ENCODE measurements at regions not wholly inside any gene's neighbourhood (a gene's known extent, or its start where the extent isn't known, plus 50 kb on each side); places are given as distances from the start of the nearest gene placed in this dataset.

- H3K4me3 Mint-ChIP-seq = no peak overlapping the region
- Histone ChIP-seq H3K4me3 (ENCODE audit: control extremely low read depth in 1 of 5, extremely low read depth in 1 of 5, insufficient read depth in 1 of 5, low read depth in 2 of 5, low read length in 4 of 5) (no peak overlapping the region), H3K27ac (ENCODE audit: low read length in 2 of 2) (no peak overlapping the region), H3K27me3 (replicated peaks in 1 of 4; ENCODE audit: control extremely low read depth in 1 of 4, control insufficient read depth in 3 of 4, insufficient read depth in 4 of 4, low read length in 3 of 4) (no peaks in the 10 kb centered on the region), H3K4me1 (ENCODE audit: control insufficient read depth in 2 of 2, insufficient read depth in 2 of 2, low read length in 2 of 2) (peaks cover 6 to 7% of the 10 kb centered on the region in 2 donors), H3K79me2 (ENCODE audit: control insufficient read depth, insufficient read depth, low read length) (no peaks in the 10 kb centered on the region), H3K36me3 (replicated peaks in 1 of 2; ENCODE audit: control extremely low read depth in 1 of 2, control insufficient read depth in 1 of 2, extremely low read depth in 1 of 2, insufficient read depth in 2 of 2, low read length in 1 of 2) (no peaks in the 10 kb centered on the region), H3K4me2 (replicated peaks; ENCODE audit: low read depth, low read length, poor library complexity, severe bottlenecking) (no peak overlapping the region), H4K20me1 (ENCODE audit: control insufficient read depth, insufficient read depth, low read length, poor library complexity, severe bottlenecking) (no peaks in the 10 kb centered on the region), H3K9me3 (ENCODE audit: control extremely low read depth in 1 of 3, control insufficient read depth in 2 of 3, insufficient read depth in 1 of 3, low read length in 2 of 3) (peaks cover 0 to 4% (median 1%) of the 10 kb centered on the region in 3 donors), H2AFZ (ENCODE audit: insufficient read depth, low read depth, low read length, poor library complexity, severe bottlenecking) (no peak overlapping the region), H3K9ac (ENCODE audit: low read length) (no peak overlapping the region)
- ChIA-PET POLR2A (no interaction called here), CTCF (interaction anchor here (0.6 to 2.0 kb wide), 3 partner anchors 10 to 34 kb away, joined by 3 to 5 read pairs (median 4); no protein-coding TSS in a partner anchor)
- H3K27ac Mint-ChIP-seq = no peak overlapping the region
- no peak for DNase-seq
- H3K27me3 Mint-ChIP-seq = no peaks in the 10 kb centered on the region
- peaks cover 3% of the 10 kb centered on the region for H3K9me3 Mint-ChIP-seq (ENCODE audit: insufficient read depth)
- ATAC-seq (ENCODE audit: low read depth) = no peak
- no peaks in the 10 kb centered on the region for H3K4me1 Mint-ChIP-seq
- intact Hi-C loops (cut with micrococcal nuclease) = no loop called here
- TF ChIP-seq CTCF (IDR thresholded peaks at IDR 0.05) (no peak), EZH2 (IDR thresholded peaks at IDR 0.05; ENCODE audit: borderline replicate concordance, insufficient read depth, low read depth, low read length, poor library complexity, severe bottlenecking) (no peak)
- WGBS (ENCODE audit: insufficient coverage) = 95% methylated on average over 2 of the region's 3 CpGs
Measured at GRCh38 chr4:184298254-184298653, 80.6 kb upstream of the ENPP6 start.

GRCh38 chr4:184295206-184295605, 77.5 kb upstream of the ENPP6 start:
- Mint-ChIP-seq H3K4me1 (no peaks in the 10 kb centered on the region), H3K27ac (no peak overlapping the region), H3K9me3 (ENCODE audit: insufficient read depth) (peaks cover 3% of the 10 kb centered on the region), H3K27me3 (no peaks in the 10 kb centered on the region), H3K4me3 (no peak overlapping the region)
- no peaks in the 10 kb centered on the region for H4K20me1 ChIP-seq (ENCODE audit: control insufficient read depth, insufficient read depth, low read length, poor library complexity, severe bottlenecking)
- H3K4me2 ChIP-seq (replicated peaks; ENCODE audit: low read depth, low read length, poor library complexity, severe bottlenecking) = no peak overlapping the region
- ATAC-seq (ENCODE audit: low read depth) = no peak
- H3K4me1 ChIP-seq (ENCODE audit: control insufficient read depth in 2 of 2, insufficient read depth in 2 of 2, low read length in 2 of 2) = peaks cover 9% of the 10 kb centered on the region in 2 donors
- DNase-seq = no peak
- peaks cover 0 to 4% (median 1%) of the 10 kb centered on the region in 3 donors for H3K9me3 ChIP-seq (ENCODE audit: control extremely low read depth in 1 of 3, control insufficient read depth in 2 of 3, insufficient read depth in 1 of 3, low read length in 2 of 3)
- CTCF ChIA-PET = no interaction called here
- no peak overlapping the region for H3K4me3 ChIP-seq (ENCODE audit: control extremely low read depth in 1 of 5, extremely low read depth in 1 of 5, insufficient read depth in 1 of 5, low read depth in 2 of 5, low read length in 4 of 5)
- H2AFZ ChIP-seq (ENCODE audit: insufficient read depth, low read depth, low read length, poor library complexity, severe bottlenecking) = no peak overlapping the region
- H3K27ac ChIP-seq (ENCODE audit: low read length in 2 of 2) = no peak overlapping the region
- H3K36me3 ChIP-seq (replicated peaks in 1 of 2; ENCODE audit: control extremely low read depth in 1 of 2, control insufficient read depth in 1 of 2, extremely low read depth in 1 of 2, insufficient read depth in 2 of 2, low read length in 1 of 2) = no peaks in the 10 kb centered on the region
- POLR2A ChIA-PET = no interaction called here
- WGBS (ENCODE audit: insufficient coverage) = 100% methylated on average over 3 of the region's 4 CpGs
- intact Hi-C loops (cut with micrococcal nuclease) = no loop called here
- H3K9ac ChIP-seq (ENCODE audit: low read length) = no peak overlapping the region
- H3K27me3 ChIP-seq (replicated peaks in 1 of 4; ENCODE audit: control extremely low read depth in 1 of 4, control insufficient read depth in 3 of 4, insufficient read depth in 4 of 4, low read length in 3 of 4) = no peaks in the 10 kb centered on the region
- TF ChIP-seq CTCF (IDR thresholded peaks at IDR 0.05) = no peak
- TF ChIP-seq EZH2 (IDR thresholded peaks at IDR 0.05; ENCODE audit: borderline replicate concordance, insufficient read depth, low read depth, low read length, poor library complexity, severe bottlenecking) = no peak
- no peaks in the 10 kb centered on the region for H3K79me2 ChIP-seq (ENCODE audit: control insufficient read depth, insufficient read depth, low read length)
